HCT116 (cell line): ENCODE measurements at regions not wholly inside any gene's neighbourhood (a gene's known extent, or its start where the extent isn't known, plus 50 kb on each side); places are given as distances from the start of the nearest gene placed in this dataset.

Experiments
- CEBPB ChIP-seq: IDR thresholded peaks from 2 replicates; pipeline ENCODE4 v1.6.1; 2012; ENCODE audit warnings: low read depth
- EGR1 ChIP-seq: IDR thresholded peaks from 2 replicates; pipeline ENCODE4 v1.6.1; 2012; ENCODE audit warnings: low read depth
- EZH2 ChIP-seq: fragments of 200-600 bp; sonication (generic); IDR thresholded peaks from 2 replicates; pipeline ENCODE4 v1.6.1; 2017; ENCODE audit warnings: antibody characterized with exemption, mixed run types
- EZH2phosphoT487 ChIP-seq: fragments of 200-600 bp; IDR thresholded peaks from 2 replicates; pipeline ENCODE4 v1.6.1; 2018; ENCODE audit warnings: antibody characterized with exemption, borderline replicate concordance
- FOSL1 ChIP-seq: IDR thresholded peaks from 2 replicates; pipeline ENCODE4 v1.6.1; 2012; ENCODE audit warnings: low read depth
- MAX ChIP-seq: IDR thresholded peaks from 2 replicates; pipeline ENCODE4 v1.6.1; 2012
- POLR2A ChIP-seq: IDR thresholded peaks from 2 replicates; pipeline ENCODE4 v1.7.0; 2011; ENCODE audit warnings: borderline replicate concordance; ENCODE audit not compliant: insufficient read depth, insufficient read length; ENCODE audit errors: extremely low read depth
- RAD21 ChIP-seq: IDR thresholded peaks from 2 replicates; pipeline ENCODE4 v1.6.1; 2012; ENCODE audit warnings: low read depth, mild to moderate bottlenecking
- SP1 ChIP-seq: IDR thresholded peaks from 2 replicates; pipeline ENCODE4 v1.6.1; 2012; ENCODE audit warnings: low read depth
- SRF ChIP-seq: IDR thresholded peaks from 2 replicates; pipeline ENCODE4 v1.6.1; 2012; ENCODE audit warnings: low read depth
- YY1 ChIP-seq: IDR thresholded peaks from 2 replicates; pipeline ENCODE4 v1.6.1; 2011; ENCODE audit warnings: low read length, low read depth, moderate library complexity, mild to moderate bottlenecking; ENCODE audit not compliant: insufficient replicate concordance; ENCODE audit errors: extremely low read depth
- TF ChIP-seq, protein P1 (sequence below), 3 experiments: fragments of 200-600 bp in 1 of 3; sonication (generic) in 1 of 3; IDR thresholded peaks in 2 of 3; conservative IDR thresholded peaks in 1 of 3; 2 replicates each; pipeline ENCODE4 v1.5.1; 2012 to 2017; ENCODE audit warnings: low read depth in 2 of 3, low read length in 2 of 3, antibody characterized with exemption in 1 of 3, borderline replicate concordance in 1 of 3, control low read depth in 1 of 3, mild to moderate bottlenecking in 1 of 3, mixed read lengths in 1 of 3, mixed run types in 1 of 3, moderate library complexity in 1 of 3; ENCODE audit not compliant: insufficient read depth in 1 of 3
- TF ChIP-seq, protein P2 (sequence below): IDR thresholded peaks from 2 replicates; pipeline ENCODE4 v1.6.1; 2012; ENCODE audit warnings: low read depth
- TF ChIP-seq, protein P3 (sequence below): IDR thresholded peaks from 2 replicates; pipeline ENCODE4 v1.6.1; 2011; ENCODE audit warnings: mild to moderate bottlenecking, low read length, moderate library complexity; ENCODE audit not compliant: insufficient replicate concordance; ENCODE audit errors: extremely low read depth

GRCh38 chr4:44912980-44913379, 186.6 kb upstream of the GNPDA2 start:
- no peak for TF ChIP-seq RAD21
- TF ChIP-seq, protein P1, sequence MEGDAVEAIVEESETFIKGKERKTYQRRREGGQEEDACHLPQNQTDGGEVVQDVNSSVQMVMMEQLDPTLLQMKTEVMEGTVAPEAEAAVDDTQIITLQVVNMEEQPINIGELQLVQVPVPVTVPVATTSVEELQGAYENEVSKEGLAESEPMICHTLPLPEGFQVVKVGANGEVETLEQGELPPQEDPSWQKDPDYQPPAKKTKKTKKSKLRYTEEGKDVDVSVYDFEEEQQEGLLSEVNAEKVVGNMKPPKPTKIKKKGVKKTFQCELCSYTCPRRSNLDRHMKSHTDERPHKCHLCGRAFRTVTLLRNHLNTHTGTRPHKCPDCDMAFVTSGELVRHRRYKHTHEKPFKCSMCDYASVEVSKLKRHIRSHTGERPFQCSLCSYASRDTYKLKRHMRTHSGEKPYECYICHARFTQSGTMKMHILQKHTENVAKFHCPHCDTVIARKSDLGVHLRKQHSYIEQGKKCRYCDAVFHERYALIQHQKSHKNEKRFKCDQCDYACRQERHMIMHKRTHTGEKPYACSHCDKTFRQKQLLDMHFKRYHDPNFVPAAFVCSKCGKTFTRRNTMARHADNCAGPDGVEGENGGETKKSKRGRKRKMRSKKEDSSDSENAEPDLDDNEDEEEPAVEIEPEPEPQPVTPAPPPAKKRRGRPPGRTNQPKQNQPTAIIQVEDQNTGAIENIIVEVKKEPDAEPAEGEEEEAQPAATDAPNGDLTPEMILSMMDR (IDR thresholded peaks at IDR 0.05 in 2 of 3, conservative IDR thresholded peaks at IDR 0.05 in 1 of 3; ENCODE audit: borderline replicate concordance in 1 of 3, insufficient read depth in 1 of 3, low read depth in 2 of 3, low read length in 2 of 3) = no peak
- no peak for TF ChIP-seq POLR2A
- TF ChIP-seq SP1 = no peak
- TF ChIP-seq, protein P2, sequence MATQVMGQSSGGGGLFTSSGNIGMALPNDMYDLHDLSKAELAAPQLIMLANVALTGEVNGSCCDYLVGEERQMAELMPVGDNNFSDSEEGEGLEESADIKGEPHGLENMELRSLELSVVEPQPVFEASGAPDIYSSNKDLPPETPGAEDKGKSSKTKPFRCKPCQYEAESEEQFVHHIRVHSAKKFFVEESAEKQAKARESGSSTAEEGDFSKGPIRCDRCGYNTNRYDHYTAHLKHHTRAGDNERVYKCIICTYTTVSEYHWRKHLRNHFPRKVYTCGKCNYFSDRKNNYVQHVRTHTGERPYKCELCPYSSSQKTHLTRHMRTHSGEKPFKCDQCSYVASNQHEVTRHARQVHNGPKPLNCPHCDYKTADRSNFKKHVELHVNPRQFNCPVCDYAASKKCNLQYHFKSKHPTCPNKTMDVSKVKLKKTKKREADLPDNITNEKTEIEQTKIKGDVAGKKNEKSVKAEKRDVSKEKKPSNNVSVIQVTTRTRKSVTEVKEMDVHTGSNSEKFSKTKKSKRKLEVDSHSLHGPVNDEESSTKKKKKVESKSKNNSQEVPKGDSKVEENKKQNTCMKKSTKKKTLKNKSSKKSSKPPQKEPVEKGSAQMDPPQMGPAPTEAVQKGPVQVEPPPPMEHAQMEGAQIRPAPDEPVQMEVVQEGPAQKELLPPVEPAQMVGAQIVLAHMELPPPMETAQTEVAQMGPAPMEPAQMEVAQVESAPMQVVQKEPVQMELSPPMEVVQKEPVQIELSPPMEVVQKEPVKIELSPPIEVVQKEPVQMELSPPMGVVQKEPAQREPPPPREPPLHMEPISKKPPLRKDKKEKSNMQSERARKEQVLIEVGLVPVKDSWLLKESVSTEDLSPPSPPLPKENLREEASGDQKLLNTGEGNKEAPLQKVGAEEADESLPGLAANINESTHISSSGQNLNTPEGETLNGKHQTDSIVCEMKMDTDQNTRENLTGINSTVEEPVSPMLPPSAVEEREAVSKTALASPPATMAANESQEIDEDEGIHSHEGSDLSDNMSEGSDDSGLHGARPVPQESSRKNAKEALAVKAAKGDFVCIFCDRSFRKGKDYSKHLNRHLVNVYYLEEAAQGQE = no peak
- TF ChIP-seq EZH2phosphoT487 = no peak
- TF ChIP-seq EZH2 = no peak
- TF ChIP-seq FOSL1 = no peak
- TF ChIP-seq SRF = no peak
- TF ChIP-seq MAX = no peak
- TF ChIP-seq CEBPB = no peak
- TF ChIP-seq YY1 = no peak
- TF ChIP-seq, protein P3, sequence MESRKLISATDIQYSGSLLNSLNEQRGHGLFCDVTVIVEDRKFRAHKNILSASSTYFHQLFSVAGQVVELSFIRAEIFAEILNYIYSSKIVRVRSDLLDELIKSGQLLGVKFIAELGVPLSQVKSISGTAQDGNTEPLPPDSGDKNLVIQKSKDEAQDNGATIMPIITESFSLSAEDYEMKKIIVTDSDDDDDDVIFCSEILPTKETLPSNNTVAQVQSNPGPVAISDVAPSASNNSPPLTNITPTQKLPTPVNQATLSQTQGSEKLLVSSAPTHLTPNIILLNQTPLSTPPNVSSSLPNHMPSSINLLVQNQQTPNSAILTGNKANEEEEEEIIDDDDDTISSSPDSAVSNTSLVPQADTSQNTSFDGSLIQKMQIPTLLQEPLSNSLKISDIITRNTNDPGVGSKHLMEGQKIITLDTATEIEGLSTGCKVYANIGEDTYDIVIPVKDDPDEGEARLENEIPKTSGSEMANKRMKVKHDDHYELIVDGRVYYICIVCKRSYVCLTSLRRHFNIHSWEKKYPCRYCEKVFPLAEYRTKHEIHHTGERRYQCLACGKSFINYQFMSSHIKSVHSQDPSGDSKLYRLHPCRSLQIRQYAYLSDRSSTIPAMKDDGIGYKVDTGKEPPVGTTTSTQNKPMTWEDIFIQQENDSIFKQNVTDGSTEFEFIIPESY = no peak
- no peak for TF ChIP-seq EGR1
